DND-41 (cell line): ENCODE measurements at regions not wholly inside any gene's neighbourhood (a gene's known extent, or its start where the extent isn't known, plus 50 kb on each side); places are given as distances from the start of the nearest gene placed in this dataset.
"Not testable (repeated sequence)": the region's sequence is repeated elsewhere in the genome, so short reads cannot be mapped to it uniquely, and the experiment has no call there.

ENCODE experiments used
- ATAC-seq: fragments of 200-7000 bp; cut with Tn5 transposase; 3 replicates; pipeline ENCODE4 v1.9.1; 2021; ENCODE audit warnings: low read depth; ENCODE audit not compliant: insufficient read depth
- DNase-seq: peaks from one replicate; pipeline ENCODE4 v3.0.0-alpha.2; 2020
- H2AFZ ChIP-seq: 2 replicates; pipeline ENCODE4 v1.6.0; 2012; ENCODE audit warnings: low read depth, low read length
- H3K27ac ChIP-seq: 2 replicates; pipeline ENCODE4 v1.5.1; 2012; ENCODE audit warnings: low read length, inconsistent platforms
- H3K27me3 ChIP-seq: fragments of 200-600 bp; sonication (generic); 2 replicates; pipeline ENCODE4 v1.6.0; 2012; ENCODE audit warnings: low read length, mild to moderate bottlenecking, inconsistent platforms; ENCODE audit not compliant: insufficient read depth, poor library complexity
- H3K36me3 ChIP-seq: 2 replicates; pipeline ENCODE4 v1.5.1; 2012; ENCODE audit warnings: low read length, inconsistent platforms; ENCODE audit not compliant: insufficient read depth
- H3K4me1 ChIP-seq: 2 replicates; pipeline ENCODE4 v1.5.1; 2012; ENCODE audit warnings: mild to moderate bottlenecking, low read length; ENCODE audit not compliant: insufficient read depth
- H3K4me2 ChIP-seq: 2 replicates; pipeline ENCODE4 v1.6.0; 2012; ENCODE audit warnings: mild to moderate bottlenecking, moderate library complexity, low read length, inconsistent platforms; ENCODE audit not compliant: insufficient read depth
- H3K4me3 ChIP-seq, 2 experiments: fragments of 200-600 bp in 1 of 2; shearing (Covaris generic) in 1 of 2; 2 replicates each; pipeline ENCODE4 v1.5.1; 2012 to 2016; ENCODE audit warnings: inconsistent platforms in 2 of 2, low read length in 2 of 2, mild to moderate bottlenecking in 2 of 2, low read depth in 1 of 2, moderate library complexity in 1 of 2
- H3K79me2 ChIP-seq: 2 replicates; pipeline ENCODE4 v1.6.0; 2012; ENCODE audit warnings: low read length, inconsistent platforms; ENCODE audit not compliant: insufficient read depth
- H3K9ac ChIP-seq: 2 replicates; pipeline ENCODE4 v1.6.0; 2012; ENCODE audit warnings: low read depth, mild to moderate bottlenecking, inconsistent platforms, low read length, moderate library complexity
- H3K9me3 ChIP-seq: 2 replicates; pipeline ENCODE4 v1.5.1; 2012; ENCODE audit warnings: low read length, moderate library complexity, mild to moderate bottlenecking, inconsistent platforms; ENCODE audit not compliant: insufficient read depth, severe bottlenecking
- H4K20me1 ChIP-seq: 2 replicates; pipeline ENCODE4 v1.6.0; 2012; ENCODE audit warnings: low read length; ENCODE audit not compliant: insufficient read depth
- CTCF ChIP-seq: IDR thresholded peaks from 2 replicates; pipeline ENCODE4 v1.5.1; 2012; ENCODE audit warnings: borderline replicate concordance, low read length, moderate library complexity, mild to moderate bottlenecking; ENCODE audit not compliant: poor library complexity, severe bottlenecking; ENCODE audit errors: extremely low read depth
- EZH2 ChIP-seq: IDR thresholded peaks from 3 replicates; pipeline ENCODE4 v1.6.1; 2012; ENCODE audit warnings: borderline replicate concordance, low read depth, mild to moderate bottlenecking, moderate library complexity, low read length, inconsistent platforms; ENCODE audit not compliant: severe bottlenecking

- ATAC-seq (no peak), DNase-seq (no peak)
- H3K27ac ChIP-seq, result no peak overlapping the region
- H3K9me3 ChIP-seq, result no peaks in the 10 kb centered on the region
- H3K27me3 ChIP-seq, result no peaks in the 10 kb centered on the region
- no peaks in the 10 kb centered on the region for H3K79me2 ChIP-seq
- TF ChIP-seq EZH2 (no peak), CTCF (no peak)
- H3K4me3 ChIP-seq, result no peak overlapping the region
- H4K20me1 ChIP-seq, result no peaks in the 10 kb centered on the region
- H3K4me1 ChIP-seq, result no peaks in the 10 kb centered on the region
- no peaks in the 10 kb centered on the region for H3K36me3 ChIP-seq
- H3K4me2 ChIP-seq, result no peak overlapping the region
- H2AFZ ChIP-seq, result no peak overlapping the region
- no peak overlapping the region for H3K9ac ChIP-seq
Measured at GRCh38 chr5:68067976-68068603, 147.5 kb upstream of the PIK3R1 start.

- H3K4me3 ChIP-seq, result no peak overlapping the region
- H3K27ac ChIP-seq, result no peak overlapping the region
- DNase-seq (no peak), ATAC-seq (no peak)
- no peak overlapping the region for H2AFZ ChIP-seq
- H3K79me2 ChIP-seq, result no peaks in the 10 kb centered on the region
- H3K4me1 ChIP-seq, result no peaks in the 10 kb centered on the region
- no peak overlapping the region for H3K9ac ChIP-seq
- TF ChIP-seq CTCF, result no peak
- TF ChIP-seq EZH2, result no peak
- H3K9me3 ChIP-seq, result no peaks in the 10 kb centered on the region
- H3K4me2 ChIP-seq, result no peak overlapping the region
- H4K20me1 ChIP-seq, result no peaks in the 10 kb centered on the region
- H3K36me3 ChIP-seq, result no peaks in the 10 kb centered on the region
- H3K27me3 ChIP-seq, result no peaks in the 10 kb centered on the region
Measured at GRCh38 chr5:68067291-68067690, 148.3 kb upstream of the PIK3R1 start.

GRCh38 chr5:68066277-68066955 lies 149.1 kb upstream of the PIK3R1 start:
- DNase-seq (no peak), ATAC-seq (no peak)
- Histone ChIP-seq H4K20me1 (no peaks in the 10 kb centered on the region), H3K4me2 (no peak overlapping the region), H3K4me3 (no peak overlapping the region), H3K79me2 (no peaks in the 10 kb centered on the region), H2AFZ (no peak overlapping the region), H3K27ac (no peak overlapping the region), H3K9ac (no peak overlapping the region), H3K36me3 (no peaks in the 10 kb centered on the region), H3K4me1 (no peaks in the 10 kb centered on the region), H3K9me3 (no peaks in the 10 kb centered on the region), H3K27me3 (no peaks in the 10 kb centered on the region)
- TF ChIP-seq EZH2 (no peak), CTCF (no peak)

- H3K79me2 ChIP-seq, H3K27ac ChIP-seq, H3K36me3 ChIP-seq, H3K4me3 ChIP-seq, ATAC-seq, H3K27me3 ChIP-seq, H4K20me1 ChIP-seq, H3K4me1 ChIP-seq, H3K9ac ChIP-seq, H3K9me3 ChIP-seq, H3K4me2 ChIP-seq, DNase-seq, H2AFZ ChIP-seq: not testable (repeated sequence)
Measured at GRCh38 chr5:68065321-68065720, 150.2 kb upstream of the PIK3R1 start.
